M059J (cell line): ENCODE measurements at regions not wholly inside any gene's neighbourhood (a gene's known extent, or its start where the extent isn't known, plus 50 kb on each side); places are given as distances from the start of the nearest gene placed in this dataset.
"Not testable (repeated sequence)": the region's sequence is repeated elsewhere in the genome, so short reads cannot be mapped to it uniquely, and the experiment has no call there.

Experiments used
- DNase-seq: peaks from one replicate; pipeline ENCODE4 v3.0.0-alpha.2; 2012; ENCODE audit warnings: low read depth

DNA sequence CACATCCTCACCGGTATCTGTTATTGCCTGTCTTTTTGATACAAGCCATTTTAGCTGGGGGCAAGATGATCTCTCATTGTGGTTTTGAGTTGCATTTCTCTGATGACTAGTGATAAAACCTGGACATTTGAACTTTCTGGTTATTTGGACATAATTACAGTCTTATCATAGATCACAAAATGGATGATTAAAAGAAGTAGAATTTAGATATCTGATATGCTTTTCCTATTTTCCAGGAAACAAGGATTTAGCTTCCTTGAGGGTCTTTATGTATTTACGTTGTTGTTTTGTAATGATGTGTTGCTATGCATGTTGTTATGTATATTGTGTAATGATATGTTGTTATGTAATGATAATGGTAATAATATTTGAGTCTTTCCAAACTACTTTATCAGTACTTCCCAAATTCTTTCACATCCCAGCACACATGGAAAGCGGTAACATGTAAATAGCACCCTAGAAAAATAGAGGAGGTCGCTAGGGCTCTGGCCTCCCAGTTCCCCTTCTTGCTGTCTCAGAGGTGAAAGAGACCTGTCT is 53.8 kb downstream of the GJD2 start:
- DNase-seq, result peak; percentile 28

GRCh38 chr15:34699968-34700640 is 54.7 kb downstream of the GJD2 start:
- peak; percentile 10 for DNase-seq

- DNase-seq, result no peak
Measured at GRCh38 chr15:34696506-34696905, 58.3 kb downstream of the GJD2 start.

- DNase-seq, result peak; percentile 65
Measured at GRCh38 chr15:34693053-34693744, 61.6 kb downstream of the GJD2 start.

GRCh38 chr15:34691034-34691433 is 63.8 kb downstream of the GJD2 start:
- peak; percentile 26 for DNase-seq

DNA sequence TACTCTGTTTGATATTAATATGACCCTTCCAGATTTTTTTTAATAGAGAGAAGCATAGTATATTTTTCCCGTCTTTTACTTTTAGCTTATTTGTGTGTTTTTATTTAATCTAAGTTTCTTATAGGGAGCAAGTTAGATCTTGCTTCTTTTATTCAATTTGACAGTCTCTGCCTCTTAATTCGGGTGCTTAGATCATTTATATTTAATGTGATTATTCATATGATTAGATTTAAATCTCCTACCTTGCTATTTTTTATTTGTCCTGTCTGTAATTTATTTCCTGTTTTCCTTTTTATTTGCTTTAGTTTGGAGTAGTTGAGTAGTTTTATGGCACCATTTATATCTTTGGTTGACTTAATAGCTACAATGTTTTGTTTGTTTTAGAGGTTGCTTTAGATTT is 66.1 kb downstream of the GJD2 start:
- no peak for DNase-seq

GRCh38 chr15:34684351-34684750 is 70.4 kb downstream of the GJD2 start:
- DNase-seq, result no peak

DNA sequence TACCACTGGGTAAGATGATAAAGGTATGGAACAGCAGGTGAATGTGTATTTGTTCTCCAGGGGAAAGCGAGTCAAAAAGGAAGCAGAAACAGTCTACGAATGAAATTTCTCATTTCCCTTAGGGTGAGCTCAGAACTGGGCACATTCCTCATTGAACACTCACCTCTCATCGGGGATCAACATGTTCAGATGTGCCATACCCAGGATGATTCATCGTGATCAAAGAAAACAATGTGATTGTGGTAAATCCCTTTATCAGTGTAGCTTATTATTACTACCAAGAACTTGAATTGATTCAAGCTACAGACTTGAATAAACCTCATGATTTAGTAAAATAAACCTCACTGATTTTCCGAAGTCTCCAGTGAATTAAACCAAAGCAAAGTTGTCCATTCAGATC is 72.1 kb downstream of the GJD2 start:
- peak; percentile 55 for DNase-seq

DNA sequence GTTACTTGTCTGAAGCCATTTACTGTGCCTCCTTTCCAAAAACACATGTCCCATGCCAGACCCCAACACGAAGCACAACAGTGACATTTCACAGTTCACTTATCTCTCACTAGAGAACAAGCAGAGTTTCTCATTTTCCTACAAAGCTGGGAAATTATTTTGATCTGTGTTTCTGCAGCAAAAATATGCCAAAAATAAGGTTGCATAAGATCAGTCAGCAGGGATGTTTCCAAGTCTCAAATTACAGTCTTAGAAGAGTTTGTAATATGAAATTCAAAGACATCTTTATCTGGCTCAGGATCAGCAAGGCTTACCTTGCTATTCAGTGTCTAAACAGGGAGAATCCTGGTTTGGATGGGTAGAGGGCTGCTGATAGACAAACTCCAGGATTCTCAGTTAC is 75.5 kb downstream of the GJD2 start:
- no peak for DNase-seq

GRCh38 chr15:34673241-34673640 is 81.6 kb downstream of the GJD2 start:
- no peak for DNase-seq

- DNase-seq, result no peak
Measured at GRCh38 chr15:34665498-34666116, 82.2 kb upstream of the GOLGA8B start.

DNA sequence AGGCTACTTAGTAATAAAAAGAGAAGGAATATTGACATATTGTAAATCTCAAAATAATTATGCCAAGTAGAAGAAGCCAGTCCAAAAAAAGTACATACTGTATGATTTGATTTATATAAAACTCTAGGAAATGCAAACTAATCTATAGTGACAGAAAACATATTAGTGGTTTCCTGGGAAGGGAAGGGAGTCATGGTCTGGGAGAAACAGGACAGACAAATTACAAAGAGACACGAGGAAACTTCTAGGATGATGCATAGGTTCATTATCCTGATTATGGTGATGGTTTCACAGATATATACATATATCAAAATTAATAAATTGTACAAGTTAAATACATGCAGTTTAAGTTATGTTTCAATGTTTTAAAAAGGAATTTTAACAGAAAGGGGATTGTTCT is 81.0 kb upstream of the GOLGA8B start:
- DNase-seq, result no peak

GRCh38 chr15:34663101-34663500 is 79.7 kb upstream of the GOLGA8B start:
- no peak for DNase-seq

- no peak for DNase-seq
Measured at GRCh38 chr15:34659056-34659455, 75.6 kb upstream of the GOLGA8B start.

DNA sequence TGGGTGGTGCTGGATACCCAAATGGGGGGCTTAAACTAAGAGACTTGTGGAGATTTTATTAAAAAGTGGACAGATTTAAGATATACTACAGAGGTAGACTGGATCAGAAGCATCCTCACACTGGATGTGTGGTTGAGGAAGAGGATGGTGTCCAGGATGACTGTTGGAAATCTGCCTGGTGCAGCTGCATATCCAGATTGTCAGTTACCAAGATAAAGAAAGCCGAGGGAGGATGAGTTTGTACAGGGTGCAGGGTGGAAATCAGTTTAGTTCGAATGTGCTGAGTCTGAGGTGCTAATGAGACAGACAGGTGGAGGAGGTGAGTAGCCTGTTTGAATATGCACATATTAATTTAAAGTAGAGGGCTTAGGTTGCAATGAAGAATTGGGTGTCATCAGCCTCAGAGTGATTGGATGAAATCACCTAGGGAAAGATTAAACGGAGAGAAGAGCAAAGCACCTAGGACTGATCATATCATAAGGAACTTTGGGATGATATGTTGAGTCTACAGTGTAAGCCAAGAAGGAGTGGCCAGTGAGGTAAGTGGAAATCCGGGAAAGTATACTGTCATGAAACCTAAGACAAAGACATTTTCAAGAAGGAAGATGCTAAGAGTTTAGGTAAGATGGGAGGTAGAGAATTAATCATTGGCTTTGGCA is 74.1 kb upstream of the GOLGA8B start:
- no peak for DNase-seq

GRCh38 chr15:34656005-34656796 is 72.8 kb upstream of the GOLGA8B start:
- no peak for DNase-seq

- DNase-seq, result no peak
Measured at GRCh38 chr15:34655326-34655725, 71.9 kb upstream of the GOLGA8B start.

DNA sequence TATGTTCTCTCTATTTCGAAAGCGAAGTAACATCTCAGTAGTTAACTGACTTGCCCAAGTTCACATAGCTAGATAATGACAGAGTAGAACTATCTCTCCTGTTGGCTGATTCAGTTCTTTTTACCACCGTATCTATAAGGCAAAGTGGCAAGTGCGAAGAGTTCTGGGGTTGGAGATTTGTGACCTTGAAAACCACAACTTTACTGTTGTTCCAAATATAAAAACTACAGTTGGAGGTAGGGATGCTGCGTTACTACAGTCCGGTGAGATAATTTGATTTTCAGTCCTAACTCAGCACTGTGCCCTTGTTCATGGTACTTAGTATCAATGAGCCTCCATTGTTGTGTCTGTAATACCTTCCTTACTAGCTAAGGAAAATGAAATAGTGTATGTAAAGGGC is 71.2 kb upstream of the GOLGA8B start:
- no peak for DNase-seq

DNA sequence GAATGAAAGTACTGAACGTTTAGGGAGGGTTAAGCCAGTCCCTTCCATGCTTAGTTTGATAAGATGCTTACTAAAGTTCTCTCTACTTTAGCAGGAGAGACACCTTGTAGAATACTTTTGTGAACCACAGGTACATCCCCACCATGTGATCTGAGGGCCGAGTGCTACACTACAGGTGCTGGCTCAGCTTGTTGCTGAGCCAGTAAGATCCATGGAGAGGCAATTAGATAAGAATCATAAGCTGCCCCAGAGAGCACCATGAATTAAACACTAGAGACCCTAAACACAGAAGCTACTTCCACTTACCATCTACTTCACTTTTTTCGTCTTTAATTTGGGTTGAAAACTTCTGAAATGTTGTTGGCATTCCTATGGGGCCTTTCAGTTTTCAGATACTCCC is 70.5 kb upstream of the GOLGA8B start:
- DNase-seq, result no peak

DNA sequence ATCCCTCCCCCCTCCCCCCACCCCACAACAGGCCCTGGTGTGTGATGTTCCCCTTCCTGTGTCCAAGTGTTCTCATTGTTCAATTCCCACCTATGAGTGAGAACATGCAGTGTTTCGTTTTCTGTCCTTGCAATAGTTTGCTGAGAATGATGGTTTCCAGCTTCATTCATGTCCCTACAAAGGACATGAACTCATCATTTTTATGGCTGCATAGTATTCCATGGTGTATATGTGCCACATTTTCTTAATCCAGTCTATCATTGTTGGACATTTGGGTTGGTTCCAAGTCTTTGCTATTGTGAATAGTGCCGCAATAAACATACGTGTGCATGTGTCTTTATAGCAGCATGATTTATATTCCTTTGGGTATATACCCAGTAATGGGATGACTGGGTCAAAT is 69.9 kb upstream of the GOLGA8B start:
- DNase-seq, result not testable (repeated sequence)

DNA sequence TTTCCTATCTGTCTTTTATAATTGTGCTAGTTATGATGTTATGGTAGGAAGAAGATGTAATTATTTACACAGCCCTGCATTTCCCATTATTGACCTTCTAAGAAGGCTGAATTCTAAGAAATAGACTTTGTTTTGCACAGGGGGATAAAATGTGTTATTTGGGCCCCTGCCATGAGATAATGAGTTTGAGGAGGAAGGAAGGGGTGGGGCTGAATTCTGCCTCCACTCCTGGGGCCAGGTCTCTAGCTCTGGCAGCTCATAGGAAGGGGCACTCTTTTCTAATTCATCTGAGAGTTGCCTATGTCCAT is 69.2 kb upstream of the GOLGA8B start:
- DNase-seq, result no peak
